GM18517 (cell line): ENCODE measurements at regions not wholly inside any gene's neighbourhood (a gene's known extent, or its start where the extent isn't known, plus 50 kb on each side); places are given as distances from the start of the nearest gene placed in this dataset.

Experiments
- ATAC-seq: cut with Tn5 transposase; IDR thresholded peaks from one replicate; pipeline ENCODE4 v1.9.1; 2021; ENCODE audit warnings: mild to moderate bottlenecking, moderate library complexity; ENCODE audit not compliant: unreplicated experiment

DNA sequence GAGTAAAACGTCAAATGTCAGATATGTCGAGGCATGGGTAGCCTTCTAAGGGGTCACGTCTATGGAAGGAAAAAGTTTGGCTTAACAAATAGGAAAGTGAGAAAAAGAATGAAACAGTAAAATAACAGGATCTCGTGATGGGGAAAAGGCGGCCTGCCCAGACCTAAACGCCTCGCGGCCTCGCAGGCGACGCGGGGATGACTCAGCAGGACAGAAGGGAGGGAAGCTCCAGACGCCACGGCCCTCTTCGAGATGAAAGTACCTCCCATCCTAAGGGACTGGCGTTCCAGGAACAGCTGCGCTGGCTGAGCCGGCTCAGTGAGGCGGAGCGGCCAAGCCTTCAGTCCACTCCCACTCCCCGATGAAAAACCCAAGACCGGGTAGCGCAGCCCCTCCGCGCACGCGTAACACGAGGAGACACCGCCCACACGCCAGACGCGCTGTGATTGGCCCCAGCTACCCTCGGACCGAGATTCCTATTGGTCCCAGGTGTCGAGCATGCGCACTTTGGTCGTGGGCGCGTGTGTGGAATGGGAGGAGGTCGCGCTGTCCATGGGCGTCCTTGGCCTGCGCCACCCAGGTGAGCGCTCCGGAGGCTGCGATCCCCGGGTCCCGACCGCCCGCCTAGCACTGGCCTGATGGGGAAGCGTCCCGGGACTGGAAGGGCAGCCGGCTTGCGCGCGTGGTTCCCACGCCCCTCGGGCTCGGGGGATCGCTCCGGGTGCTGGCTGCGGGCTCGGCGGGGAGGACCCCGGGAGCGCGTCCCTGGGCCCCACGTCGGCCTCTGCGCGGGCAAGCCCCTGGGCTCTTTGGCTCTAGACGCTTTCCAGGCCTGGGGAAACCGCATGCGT, 588.5 kb downstream of the MTRR start:
- peak; percentile 94 for ATAC-seq

DNA sequence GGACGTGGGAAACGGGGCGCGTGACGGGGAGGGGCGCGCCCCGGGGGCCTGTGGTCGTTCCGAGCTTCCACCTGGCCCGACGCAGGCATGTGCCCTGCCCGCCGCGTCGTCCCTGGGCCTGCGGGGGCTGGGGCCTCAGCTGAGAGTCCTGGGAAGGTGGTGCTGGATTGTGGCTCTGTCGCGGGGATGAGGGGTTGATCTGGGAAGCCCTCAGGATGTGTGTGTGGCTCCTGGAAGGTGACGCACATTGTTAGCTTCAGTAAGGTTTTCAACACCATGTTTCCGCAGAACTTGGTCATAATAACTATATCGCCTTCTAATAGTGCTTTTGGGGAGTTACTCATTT, 589.1 kb downstream of the MTRR start:
- ATAC-seq, result peak; percentile 7

DNA sequence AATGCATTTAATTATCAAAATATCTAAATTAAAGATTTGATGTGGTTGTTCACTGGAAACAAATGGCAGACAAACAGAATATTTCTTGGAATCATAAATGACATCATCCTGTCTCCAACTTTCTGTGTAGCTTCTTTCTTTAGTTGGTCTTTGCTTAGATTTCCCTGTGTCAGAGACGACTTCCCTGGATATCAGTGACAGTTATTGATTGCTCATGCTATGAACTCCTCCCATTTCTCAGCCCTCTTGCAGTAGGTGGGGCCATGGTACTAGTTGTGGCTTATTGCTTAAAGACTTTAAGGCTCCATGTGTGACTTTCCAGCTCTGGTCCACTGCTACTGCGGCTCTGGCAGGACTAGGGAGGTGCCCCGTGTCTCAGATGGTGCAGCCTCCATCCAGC, 592.6 kb downstream of the MTRR start:
- ATAC-seq, result no peak

DNA sequence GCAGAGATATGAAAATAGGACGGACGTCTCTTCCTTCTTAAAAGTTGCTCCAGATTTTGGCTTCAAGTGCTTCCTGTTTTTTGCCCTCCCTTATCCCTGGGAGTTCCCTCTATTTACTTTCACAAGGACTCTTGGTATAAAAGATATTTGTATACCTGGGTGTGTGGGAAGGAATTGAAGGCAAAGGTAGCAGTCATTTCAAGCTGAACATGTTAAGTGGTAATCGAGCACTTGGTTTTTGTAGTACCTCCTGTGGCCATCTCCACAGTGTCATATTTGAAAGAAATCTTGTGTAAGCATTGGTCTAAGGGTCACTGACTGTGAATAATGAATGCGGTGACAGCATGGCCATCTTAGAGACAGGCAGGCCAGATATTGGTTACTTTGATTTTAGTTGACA, 593.6 kb downstream of the MTRR start:
- no peak for ATAC-seq

DNA sequence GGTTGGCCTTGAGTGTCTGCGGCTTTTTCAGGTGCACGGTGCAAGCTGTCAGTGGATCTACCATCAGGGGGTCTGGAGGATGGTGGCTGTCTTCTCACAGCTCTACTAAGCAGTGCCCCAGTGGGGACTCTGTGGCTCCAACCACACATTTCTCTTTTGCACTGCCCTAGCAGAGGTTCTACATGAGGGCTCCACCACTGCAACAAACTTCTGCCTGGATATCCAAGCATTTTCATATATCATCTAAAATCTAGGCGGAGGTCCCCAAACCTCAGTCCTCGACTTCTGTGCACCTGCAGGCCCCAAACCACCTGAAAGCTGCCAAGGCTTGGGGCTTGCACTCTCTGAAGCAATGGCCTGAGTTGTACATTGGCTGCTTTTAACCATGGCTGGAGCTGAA, 601.5 kb downstream of the MTRR start:
- no peak for ATAC-seq

DNA sequence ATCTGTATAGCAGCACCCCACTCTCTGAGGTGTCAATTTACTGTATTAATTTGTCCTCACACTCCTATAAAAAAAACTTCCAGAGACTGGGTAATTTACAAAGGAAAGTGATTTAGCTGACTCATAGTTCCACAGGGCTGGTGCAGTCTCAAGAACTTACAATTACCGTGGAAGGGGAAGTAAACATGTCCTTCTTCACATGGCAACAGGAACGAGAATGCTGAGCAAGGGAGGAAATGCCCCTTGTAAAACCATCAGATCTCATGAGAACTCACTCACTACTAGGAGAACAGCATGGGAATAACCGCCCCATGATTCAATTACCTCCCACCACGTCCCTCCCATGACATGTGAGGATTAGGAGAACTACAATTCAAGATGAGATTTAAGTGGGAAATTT, 602.6 kb downstream of the MTRR start:
- ATAC-seq, result no peak

DNA sequence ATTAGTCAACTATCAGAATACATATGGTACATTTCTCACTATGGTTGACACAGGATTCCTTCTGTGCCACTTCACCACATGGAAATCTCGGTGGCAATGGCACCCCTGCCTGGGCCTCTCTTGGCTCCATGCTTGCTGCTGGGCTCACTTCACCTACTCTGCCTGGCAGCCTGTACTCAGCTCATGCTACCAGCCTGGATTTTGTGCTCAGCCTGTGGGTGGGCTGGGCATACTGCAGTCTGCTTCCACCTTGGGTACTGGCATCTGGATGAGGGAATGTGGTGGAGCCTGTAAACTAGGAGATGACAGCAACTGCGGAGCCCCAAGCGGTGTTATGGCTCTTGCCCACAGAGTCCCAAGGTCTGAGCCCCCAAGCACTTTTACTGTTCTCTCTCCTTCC, 604.1 kb downstream of the MTRR start:
- ATAC-seq, result no peak

DNA sequence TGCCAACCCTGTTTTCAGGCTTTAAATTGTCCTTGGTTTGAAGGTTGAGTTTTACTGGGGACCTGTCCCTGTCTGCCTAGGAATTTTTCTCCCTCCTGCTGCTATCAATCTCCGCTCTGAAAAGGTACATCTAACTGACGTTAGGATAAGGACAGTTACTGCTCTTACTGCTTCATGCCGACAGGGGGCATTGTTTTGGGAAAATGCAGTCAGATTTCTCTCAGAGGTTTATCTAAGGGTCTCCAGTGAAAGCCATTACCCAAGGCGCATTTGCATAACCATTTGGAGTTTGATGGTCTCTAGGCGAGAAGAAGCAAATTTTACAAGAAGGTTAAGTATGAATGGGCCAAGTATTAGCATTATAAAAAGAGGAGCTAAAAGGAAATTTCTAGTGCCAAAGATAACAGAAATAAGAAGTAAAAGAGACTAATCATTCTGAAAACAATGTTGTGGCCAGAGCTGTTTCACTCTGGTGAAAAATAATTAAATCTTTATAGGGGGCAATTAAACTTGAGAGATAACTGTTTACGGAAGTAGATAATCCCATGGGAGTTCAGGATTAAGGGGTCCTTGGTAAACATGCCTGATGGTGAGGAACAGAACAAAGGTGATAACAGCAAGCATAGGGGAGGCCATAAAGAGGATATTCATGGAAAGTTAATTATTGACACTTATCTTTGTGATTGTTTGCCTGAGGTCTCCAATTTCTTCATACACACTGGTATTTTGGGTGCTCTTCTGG, 605.0 kb downstream of the MTRR start:
- ATAC-seq, result no peak

DNA sequence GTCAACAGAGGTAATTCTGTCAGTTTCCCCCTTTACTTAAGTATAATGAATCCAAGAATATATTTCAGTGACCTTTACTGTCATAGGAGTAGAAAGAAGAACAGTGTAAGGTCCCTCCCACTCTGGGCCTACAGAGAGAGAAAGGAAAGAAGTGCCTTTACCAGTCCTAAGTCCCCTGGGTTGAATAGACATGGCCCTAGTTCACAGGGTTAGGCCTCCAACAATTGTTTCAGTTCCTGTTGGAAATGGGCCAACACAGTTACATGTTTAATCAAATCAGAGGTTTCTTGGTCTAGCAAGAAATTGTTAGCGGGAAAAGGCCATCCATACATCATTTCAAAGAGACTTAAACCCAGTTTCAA, 605.6 kb downstream of the MTRR start:
- ATAC-seq, result no peak

DNA sequence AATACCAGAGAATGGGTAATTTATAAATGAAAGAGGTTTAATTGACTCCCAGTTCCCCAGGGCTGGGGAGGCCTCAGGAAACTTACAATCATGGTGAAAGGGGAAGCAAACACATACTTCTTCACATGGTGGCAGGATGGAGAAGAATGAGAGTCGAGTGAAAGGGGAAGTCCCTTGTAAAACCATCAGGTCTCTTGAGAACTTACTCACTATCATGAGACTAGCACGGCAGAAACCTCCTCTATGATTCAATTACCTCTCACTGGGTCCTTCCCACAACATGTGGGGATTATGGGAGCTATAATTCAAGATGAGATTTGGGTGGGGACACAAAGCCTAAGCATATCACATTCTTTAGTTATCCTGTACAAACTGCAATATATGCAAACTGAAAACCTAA, 609.4 kb downstream of the MTRR start:
- no peak for ATAC-seq

DNA sequence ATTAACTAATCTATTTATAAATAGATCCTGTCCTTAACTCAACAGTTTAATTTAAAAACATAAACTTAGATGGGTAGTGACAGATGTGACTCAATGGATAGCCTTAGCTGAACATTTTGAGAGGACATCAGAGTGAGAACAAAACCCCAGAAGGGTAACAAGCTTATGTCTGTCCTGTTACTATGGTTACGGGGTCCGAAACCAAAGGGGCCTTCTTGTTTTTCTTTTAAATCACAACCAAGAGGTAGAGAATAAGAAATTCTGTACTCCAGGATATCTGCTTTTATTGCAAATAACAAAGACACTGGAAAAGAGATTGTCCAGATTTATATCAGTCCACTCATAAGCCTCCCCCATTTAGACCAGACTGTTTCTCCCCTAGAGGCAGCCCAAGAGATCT, 612.1 kb downstream of the MTRR start:
- ATAC-seq, result no peak

DNA sequence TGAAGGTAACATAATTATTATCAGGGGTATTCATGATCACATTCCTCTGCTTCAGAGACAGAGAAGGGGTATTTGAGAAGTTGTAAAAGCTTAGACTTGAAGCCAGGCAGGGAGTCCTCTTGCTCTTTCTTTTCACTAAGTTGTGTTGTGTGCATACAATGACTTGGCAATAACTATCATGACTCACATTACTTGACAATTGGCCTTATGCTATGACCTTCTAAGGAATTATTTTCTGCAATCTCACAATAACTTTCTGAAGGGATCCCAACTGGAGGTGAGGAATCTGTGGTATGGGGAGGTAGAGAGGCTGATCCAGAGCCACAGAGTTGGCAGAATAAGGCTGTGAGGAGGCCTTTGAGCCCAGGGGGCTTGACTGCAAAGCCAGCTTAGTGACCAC, 622.3 kb downstream of the MTRR start:
- no peak for ATAC-seq

DNA sequence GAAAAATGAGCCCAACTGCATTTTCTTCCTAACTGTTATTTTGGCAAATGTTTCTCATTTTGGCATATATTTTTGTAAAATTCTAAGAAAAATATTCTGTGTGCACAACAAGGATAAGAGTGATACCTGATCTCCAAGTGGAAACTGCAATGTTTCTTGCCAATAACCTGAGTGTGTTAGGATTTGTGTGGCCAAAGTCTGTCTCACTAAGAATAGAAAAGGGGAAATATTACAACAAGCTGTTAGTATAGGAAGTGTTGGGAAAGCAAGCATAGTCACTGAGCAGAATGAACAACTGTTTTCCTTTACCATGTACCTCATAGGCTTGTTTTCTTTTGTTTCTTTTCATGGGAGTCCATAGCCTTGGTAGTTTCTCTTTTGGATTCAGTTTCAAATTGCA, 624.2 kb downstream of the MTRR start:
- ATAC-seq, result no peak

DNA sequence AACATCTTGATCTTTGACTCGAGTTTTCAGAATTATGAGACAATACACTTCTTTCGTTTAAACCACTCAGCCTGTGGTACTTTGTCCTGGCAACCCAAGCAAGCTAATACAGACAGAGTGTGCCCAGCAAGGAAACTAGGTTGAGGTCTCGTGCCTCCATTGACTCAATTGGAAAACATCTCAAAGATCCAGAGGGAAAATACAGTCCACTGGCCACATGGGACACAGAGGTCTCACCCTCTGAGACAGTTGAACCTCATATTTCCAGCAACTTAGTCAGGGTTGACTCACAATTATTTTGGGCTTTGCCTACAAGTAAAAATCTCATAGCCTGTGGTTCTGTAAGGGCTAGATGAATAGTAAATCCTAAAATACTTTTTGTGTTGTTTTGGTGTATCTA, 631.5 kb downstream of the MTRR start:
- ATAC-seq, result no peak

DNA sequence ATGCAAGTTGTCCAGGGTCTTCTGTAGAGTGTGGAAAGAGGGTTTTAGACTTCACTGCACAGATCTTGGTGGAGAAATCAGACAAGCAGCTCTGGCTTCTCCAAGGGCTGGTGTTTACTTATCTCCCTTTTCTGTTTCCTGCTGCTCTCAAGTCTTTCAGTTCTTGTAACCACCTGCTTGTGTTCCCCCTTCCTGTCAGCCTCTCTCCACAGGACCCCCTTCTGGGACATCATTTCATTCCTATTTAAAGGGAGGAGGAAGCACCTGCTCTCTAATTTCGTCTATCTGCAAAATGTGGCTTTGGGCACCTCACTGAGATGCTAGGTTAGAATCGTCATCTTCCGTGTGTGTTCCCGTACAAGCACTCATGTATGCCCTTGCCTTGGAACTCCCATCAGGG, 636.2 kb downstream of the MTRR start:
- ATAC-seq, result no peak

DNA sequence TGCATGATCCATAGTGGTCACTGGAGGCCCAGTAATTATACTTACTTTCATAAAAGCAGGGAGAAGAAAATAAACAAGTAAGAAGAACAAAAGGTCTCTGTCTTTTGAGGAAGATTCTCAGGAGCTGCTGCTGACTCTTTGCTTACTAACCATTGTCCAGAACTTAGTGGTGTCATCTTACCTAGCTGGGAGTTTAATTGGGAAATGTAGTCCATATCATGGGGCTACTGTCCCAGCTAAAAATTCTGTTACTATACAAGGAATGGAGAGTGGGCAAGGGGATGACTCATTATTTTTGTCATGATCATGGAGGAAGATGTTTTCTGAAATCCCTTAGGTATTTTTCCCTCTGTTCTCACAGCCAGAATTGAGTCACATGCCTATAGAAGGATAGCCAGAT, 639.3 kb downstream of the MTRR start:
- no peak for ATAC-seq

DNA sequence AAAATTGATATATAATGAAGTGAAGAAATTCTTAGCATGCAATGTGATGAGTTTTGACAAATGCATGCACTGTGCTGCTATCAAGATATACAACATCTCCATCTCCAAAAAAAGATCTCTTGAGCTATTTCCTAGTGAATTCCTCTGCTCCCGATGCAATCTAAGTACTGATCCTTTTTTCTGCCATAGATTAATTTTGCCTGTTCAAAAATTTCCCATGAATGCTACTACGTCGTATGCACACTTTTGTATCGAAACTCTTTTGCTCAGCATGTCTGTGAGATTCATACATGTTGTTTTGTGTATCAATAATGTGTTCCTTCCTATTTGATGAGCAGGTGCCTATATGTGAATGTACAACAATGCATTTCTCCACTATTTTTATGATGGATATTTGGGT, 647.4 kb downstream of the MTRR start:
- ATAC-seq, result no peak

DNA sequence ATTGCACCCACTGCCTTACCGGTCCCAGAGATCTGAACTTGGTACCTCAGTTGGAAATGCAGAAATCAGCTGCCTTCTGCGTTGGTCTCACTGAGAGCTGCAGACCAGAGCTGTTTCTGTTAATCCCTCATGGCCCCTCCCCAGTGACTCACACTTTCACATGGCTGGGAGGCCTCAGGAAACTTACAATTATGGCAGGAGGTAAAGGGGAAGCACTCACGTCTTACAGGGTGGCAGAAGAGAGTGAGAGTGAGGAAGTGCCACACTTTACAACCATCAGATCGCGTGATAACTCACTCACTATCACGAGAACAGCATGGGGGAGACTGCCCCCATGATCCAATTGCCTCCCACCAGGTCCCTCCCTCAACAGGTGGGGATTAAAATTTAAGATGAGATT, 648.5 kb downstream of the MTRR start:
- ATAC-seq, result no peak

DNA sequence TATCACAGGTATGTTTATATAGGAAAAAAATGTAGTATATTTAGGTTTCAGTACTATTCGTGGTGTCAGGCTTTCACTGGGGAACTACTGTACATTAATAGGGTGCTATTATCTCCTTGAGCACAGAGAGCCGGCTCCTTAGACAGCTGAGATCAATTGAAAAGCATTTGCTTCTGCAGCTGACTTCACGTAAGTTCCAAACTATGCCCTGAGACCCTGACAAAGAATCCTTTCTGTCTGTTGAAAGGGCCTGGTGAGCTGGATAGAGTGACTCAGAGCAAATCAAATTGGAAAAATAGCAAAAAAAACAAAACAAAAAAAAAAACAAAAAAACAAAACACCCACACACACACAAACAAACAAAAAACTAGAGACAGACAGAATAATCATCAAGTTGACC, 652.0 kb downstream of the MTRR start:
- no peak for ATAC-seq

DNA sequence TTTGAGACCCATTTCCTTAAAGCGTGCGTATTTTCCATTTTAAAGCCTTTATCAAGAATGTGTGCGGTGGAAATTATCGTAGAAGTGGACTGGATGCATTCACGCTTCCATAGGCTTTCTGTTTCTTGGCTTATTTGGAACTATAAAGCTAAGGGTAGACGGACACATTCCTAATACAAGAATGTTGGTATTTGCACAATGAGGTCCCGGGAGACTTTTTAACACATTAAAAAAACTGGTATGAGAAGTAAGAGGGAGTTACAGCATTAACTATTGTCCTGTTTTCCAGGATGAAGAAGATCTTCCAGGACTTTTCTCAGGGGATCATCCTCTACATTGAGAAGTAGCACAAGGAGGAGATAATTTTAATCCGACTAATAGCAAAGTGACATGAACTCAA, 653.0 kb downstream of the MTRR start:
- no peak for ATAC-seq

DNA sequence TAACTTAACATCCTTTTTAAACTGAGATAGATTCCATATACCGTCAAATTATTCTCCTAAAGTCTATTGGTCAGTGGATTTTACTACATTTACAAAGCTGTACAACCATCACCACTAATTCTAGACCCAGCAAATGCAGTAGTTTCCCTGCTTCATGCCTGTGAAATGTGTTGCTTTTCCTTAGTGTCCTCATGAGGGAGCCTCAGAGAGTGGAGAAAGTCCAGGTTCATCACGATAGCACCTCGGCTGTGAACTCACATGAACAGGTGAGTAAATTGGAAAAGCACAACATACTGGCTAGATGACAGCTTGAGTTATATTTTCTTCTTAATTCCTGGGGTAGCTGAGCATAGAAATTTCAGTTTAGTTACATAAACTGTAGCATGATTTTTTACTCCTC, 653.7 kb downstream of the MTRR start:
- ATAC-seq, result no peak

DNA sequence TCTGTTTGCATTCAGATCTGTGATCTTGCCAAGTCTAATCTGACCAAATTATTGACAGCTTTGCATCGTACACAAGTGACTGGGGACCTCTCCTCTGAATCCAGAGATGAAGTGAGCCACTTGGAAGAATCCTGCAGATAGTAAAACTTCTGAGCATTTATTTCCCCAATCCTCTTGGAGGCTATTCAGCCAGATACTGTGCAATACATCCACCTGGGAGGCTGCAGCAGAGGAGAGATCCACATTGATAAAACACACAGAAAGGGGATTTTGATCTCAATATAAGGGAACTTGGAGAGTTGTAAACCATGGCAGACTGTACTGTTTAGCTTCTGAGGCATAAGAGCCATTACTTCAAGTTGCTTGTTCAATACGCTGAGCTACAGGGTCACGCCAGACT, 654.6 kb downstream of the MTRR start:
- no peak for ATAC-seq

DNA sequence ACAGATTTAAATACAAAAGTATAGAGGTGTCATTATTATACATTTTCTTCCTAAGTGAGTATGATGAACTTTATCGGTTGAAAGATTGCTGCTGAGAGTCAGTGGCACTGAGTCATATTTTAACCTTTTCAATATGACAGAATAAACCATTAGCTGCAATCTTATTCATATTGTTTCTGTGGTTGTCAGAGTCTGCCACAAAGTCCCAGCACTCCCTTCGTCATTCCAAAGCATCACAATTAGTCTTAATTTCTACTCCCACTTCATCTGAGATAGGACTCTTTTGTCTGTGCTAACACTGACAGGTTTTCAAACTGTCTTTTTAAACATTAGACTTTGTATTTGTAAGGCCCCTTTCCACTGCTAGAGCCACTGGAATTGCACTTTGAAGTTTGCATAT, 656.9 kb downstream of the MTRR start:
- no peak for ATAC-seq
